ENCODE measurements at regions not wholly inside any gene's neighbourhood (a gene's known extent, or its start where the extent isn't known, plus 50 kb on each side); places are given as distances from the start of the nearest gene placed in this dataset.

DNA sequence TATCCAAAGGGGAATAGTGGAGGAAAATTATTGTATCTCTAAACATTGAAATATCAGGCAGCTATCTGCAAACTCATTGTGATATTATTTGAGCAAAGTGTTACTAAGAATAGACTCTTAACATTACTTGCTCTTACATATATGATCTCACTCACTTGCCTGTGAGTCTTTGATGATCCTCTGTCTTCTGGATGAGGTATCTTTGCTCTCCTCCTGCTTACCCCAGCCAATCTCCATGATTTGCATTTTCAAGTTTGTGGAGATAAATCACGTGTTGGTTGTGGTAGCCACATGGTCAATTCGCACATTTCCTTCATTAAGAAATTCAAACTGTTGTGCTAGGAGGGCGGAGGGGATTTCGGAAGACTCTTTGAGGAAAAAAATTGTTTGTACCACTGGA lies 169.9 kb upstream of the S100G start (continued):
- no peak for TF ChIP-seq CHD7 (IDR thresholded peaks at IDR 0.05; ENCODE audit: low read depth, low read length)
- no peak for TF ChIP-seq ZNF699 (CRISPR knock-in tag; IDR thresholded peaks at IDR 0.05; ENCODE audit: insufficient replicate concordance)
- TF ChIP-seq ZNF57 (CRISPR knock-in tag; IDR thresholded peaks at IDR 0.05), result no peak
- no peak for TF ChIP-seq ATF4 (CRISPR knock-in tag; IDR thresholded peaks at IDR 0.05)
- TF ChIP-seq, protein P1, sequence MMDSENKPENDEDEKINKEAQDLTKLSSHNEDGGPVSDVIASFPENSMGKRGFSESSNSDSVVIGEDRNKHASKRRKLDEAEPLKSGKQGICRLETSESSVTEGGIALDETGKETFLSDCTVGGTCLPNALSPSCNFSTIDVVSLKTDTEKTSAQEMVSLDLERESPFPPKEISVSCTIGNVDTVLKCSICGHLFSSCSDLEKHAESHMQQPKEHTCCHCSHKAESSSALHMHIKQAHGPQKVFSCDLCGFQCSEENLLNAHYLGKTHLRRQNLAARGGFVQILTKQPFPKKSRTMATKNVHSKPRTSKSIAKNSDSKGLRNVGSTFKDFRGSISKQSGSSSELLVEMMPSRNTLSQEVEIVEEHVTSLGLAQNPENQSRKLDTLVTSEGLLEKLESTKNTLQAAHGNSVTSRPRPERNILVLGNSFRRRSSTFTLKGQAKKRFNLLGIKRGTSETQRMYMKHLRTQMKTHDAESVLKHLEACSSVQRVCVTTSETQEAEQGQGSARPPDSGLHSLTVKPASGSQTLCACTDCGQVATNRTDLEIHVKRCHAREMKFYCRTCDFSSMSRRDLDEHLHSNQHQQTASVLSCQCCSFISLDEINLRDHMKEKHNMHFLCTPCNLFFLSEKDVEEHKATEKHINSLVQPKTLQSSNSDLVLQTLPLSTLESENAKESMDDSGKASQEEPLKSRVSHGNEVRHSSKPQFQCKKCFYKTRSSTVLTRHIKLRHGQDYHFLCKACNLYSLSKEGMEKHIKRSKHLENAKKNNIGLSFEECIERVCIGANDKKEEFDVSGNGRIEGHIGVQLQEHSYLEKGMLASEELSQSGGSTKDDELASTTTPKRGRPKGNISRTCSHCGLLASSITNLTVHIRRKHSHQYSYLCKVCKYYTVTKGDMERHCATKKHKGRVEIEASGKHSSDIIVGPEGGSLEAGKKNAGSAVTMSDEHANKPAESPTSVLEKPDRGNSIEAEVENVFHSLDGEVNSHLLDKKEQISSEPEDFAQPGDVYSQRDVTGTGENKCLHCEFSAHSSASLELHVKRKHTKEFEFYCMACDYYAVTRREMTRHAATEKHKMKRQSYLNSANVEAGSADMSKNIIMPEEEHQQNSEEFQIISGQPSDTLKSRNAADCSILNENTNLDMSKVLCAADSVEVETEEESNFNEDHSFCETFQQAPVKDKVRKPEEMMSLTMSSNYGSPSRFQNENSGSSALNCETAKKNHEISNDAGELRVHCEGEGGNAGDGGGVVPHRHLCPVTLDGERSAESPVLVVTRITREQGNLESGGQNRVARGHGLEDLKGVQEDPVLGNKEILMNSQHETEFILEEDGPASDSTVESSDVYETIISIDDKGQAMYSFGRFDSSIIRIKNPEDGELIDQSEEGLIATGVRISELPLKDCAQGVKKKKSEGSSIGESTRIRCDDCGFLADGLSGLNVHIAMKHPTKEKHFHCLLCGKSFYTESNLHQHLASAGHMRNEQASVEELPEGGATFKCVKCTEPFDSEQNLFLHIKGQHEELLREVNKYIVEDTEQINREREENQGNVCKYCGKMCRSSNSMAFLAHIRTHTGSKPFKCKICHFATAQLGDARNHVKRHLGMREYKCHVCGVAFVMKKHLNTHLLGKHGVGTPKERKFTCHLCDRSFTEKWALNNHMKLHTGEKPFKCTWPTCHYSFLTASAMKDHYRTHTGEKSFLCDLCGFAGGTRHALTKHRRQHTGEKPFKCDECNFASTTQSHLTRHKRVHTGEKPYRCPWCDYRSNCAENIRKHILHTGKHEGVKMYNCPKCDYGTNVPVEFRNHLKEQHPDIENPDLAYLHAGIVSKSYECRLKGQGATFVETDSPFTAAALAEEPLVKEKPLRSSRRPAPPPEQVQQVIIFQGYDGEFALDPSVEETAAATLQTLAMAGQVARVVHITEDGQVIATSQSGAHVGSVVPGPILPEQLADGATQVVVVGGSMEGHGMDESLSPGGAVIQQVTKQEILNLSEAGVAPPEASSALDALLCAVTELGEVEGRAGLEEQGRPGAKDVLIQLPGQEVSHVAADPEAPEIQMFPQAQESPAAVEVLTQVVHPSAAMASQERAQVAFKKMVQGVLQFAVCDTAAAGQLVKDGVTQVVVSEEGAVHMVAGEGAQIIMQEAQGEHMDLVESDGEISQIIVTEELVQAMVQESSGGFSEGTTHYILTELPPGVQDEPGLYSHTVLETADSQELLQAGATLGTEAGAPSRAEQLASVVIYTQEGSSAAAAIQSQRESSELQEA (IDR thresholded peaks at IDR 0.05; ENCODE audit: low read depth), result no peak
- TF ChIP-seq SRSF1 (IDR thresholded peaks at IDR 0.05; ENCODE audit: low read depth, low read length), result no peak
- no peak for TF ChIP-seq ZNF217 (CRISPR knock-in tag; IDR thresholded peaks at IDR 0.05)
